ENCODE measurements at regions not wholly inside any gene's neighbourhood (a gene's known extent, or its start where the extent isn't known, plus 50 kb on each side); places are given as distances from the start of the nearest gene placed in this dataset.

DNA sequence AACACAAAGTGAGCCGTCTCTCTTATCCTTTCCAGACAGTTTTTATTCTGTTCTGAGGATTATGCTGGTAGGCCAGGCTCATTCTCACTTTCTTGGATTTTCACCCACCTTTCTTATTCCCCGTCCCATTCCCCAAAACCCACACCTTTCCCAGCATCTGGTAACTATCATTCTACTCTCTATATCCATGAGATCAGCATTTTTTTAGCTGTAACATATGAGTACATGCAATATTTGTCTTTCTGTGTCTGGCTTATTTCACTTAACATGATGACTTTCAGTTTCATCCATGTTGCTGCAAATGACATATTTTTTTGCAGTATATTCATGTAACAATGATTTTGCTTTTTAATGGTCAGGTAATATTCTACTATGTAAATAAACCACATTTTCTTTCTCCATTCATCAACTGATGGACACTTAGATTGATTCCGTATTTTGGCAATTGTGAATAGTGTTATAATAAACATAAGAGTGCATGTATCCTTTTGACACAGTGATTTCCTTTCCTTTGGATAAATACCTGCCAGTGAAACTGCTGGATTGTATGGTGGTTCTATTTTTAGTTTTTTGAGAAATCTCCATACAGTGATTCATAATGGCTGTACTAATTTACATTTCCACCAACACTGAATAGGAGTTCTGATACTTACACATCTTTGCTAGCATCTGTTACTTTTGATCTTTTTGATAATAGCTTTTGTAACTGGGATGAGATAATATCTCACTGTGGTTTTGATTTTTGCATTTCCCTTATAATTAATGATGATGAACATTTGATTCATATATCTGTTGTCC is 289.3 kb downstream of the RPRM start:
- DNase-seq = no peak

DNA sequence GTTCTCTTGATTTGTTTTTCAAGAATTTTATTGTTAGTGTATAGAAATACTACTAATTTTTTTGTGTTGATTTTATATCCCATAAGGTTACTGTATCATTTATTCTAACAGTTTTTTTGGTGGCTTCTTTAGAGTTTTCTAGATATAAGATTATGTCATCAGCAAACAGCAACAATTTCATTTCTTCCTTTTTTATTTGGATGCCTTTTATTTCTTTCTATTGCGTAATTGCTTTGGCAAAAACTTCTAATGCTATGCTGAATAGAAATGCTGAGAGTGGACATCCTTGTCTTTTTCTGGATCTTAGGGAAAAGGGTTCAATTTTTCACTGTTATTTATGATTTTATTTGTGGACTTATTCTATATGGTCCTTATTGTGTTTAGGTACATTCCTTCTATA is 298.8 kb downstream of the RPRM start:
- DNase-seq = no peak

- no peak for DNase-seq
Observed at GRCh38 chr2:153169609-153170008, 309.0 kb downstream of the RPRM start.

DNA sequence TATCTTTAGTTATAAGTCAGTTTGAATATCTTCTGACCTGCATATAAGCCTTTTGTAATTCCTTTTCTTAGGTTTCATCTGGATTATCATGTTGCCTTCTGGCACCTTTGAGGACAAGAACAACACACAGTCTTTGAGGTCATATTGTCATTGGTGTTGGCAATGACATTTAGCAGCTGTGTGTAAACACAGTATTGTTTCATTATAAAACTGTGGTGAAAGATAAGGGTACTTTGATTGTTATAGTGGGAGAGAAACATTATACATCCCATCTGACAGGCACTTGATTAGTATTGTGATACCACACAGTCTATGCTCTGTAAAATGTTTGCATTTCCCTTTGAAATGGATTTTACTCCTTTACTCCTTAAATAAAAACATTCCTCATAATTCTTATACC is 313.5 kb downstream of the RPRM start:
- no peak for DNase-seq

- DNase-seq = peak; percentile 23
Observed at GRCh38 chr2:153163055-153163454, 315.5 kb downstream of the RPRM start.

DNA sequence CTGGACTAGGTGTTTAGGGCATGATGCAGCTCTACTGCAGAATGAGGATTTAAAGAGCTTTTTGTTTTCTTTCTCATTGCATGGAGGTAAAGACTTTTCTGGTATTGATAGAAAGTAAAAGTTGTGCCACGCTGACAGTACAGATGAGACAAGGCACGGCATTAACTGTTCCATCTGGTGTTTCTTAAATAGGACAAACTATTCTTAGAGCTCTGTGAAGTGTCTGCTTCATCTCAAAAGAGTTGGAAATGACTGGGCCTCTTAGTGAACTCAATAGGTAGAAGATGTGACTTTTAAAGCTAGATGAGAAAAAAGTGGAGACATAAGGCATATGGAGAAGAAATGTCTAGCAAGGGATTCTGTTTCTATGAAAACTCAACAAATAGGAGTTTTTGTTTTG is 321.8 kb downstream of the RPRM start:
- DNase-seq = no peak

GRCh38 chr2:153152036-153152435 is 326.5 kb downstream of the RPRM start:
- no peak for DNase-seq

GRCh38 chr2:153145470-153145978 is 333.0 kb downstream of the RPRM start:
- no peak for DNase-seq

- DNase-seq = no peak
Observed at GRCh38 chr2:153143540-153143939, 335.0 kb downstream of the RPRM start.

GRCh38 chr2:153140498-153140897 is 338.1 kb downstream of the RPRM start:
- DNase-seq = no peak

GRCh38 chr2:153138651-153139375 is 339.7 kb downstream of the RPRM start:
- DNase-seq = no peak

GRCh38 chr2:153136216-153136615 is 342.3 kb downstream of the RPRM start:
- DNase-seq = no peak

GRCh38 chr2:153134725-153135124 is 343.8 kb downstream of the RPRM start:
- no peak for DNase-seq

DNA sequence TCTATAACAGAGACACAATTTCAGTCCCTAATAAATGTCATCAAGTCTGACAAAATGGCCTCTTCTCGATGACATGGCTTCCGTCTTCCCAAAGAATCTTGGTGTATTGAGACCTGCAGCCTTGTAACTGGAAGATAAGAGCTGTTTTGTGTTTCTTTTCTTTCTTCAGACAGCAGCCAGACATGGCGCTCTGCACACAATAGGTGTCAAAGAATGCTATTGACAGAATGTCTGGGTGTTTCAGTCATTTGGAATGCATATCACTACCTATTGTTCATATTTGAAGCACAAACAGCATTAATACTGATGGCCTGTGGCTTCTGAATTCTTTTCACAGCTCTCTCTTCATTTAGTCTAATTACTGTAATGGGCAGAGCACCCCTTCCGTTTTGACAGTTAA is 344.8 kb downstream of the RPRM start:
- no peak for DNase-seq

- no peak for DNase-seq
Observed at GRCh38 chr2:153132418-153132817, 346.1 kb downstream of the RPRM start.

GRCh38 chr2:153115141-153115540 is 363.4 kb downstream of the RPRM start:
- no peak for DNase-seq

GRCh38 chr2:153110486-153110885 is 368.1 kb downstream of the RPRM start:
- no peak for DNase-seq

GRCh38 chr2:153109793-153110192 is 368.8 kb downstream of the RPRM start:
- no peak for DNase-seq

- DNase-seq = no peak
Observed at GRCh38 chr2:153106802-153107477, 371.6 kb downstream of the RPRM start.

GRCh38 chr2:153105829-153106578 is 372.6 kb downstream of the RPRM start:
- no peak for DNase-seq

GRCh38 chr2:153101187-153101586 is 377.4 kb downstream of the RPRM start:
- no peak for DNase-seq

DNA sequence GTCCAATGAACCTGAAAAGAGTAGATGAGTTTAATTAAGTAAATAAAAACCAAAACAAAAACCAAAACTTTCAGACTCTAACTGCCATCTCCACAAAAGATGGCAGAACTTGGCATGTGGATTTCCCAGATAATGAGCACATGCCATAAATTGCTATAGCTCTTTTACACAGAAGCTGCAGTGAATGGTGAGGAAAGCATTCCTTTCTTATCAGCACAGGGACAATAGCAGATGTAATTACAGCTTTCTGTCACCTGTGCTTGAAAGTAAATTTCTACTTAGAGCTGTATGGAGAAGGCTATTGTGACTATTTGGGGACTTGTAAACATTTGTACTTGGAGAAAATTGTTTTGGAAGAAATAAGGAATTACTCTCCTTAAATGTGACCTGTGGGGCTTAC is 378.4 kb downstream of the RPRM start:
- no peak for DNase-seq

- DNase-seq = no peak
Observed at GRCh38 chr2:153098073-153098472, 379.7 kb downstream of the ARL6IP6 start.

Measured in CD4-positive, alpha-beta T cell treated with Interleukin-21 for 1 hour (primary cell).